ENCODE measurements at regions not wholly inside any gene's neighbourhood (a gene's known extent, or its start where the extent isn't known, plus 50 kb on each side); places are given as distances from the start of the nearest gene placed in this dataset.
"Not testable (repeated sequence)": the region's sequence is repeated elsewhere in the genome, so short reads cannot be mapped to it uniquely, and the experiment has no call there.

DNA sequence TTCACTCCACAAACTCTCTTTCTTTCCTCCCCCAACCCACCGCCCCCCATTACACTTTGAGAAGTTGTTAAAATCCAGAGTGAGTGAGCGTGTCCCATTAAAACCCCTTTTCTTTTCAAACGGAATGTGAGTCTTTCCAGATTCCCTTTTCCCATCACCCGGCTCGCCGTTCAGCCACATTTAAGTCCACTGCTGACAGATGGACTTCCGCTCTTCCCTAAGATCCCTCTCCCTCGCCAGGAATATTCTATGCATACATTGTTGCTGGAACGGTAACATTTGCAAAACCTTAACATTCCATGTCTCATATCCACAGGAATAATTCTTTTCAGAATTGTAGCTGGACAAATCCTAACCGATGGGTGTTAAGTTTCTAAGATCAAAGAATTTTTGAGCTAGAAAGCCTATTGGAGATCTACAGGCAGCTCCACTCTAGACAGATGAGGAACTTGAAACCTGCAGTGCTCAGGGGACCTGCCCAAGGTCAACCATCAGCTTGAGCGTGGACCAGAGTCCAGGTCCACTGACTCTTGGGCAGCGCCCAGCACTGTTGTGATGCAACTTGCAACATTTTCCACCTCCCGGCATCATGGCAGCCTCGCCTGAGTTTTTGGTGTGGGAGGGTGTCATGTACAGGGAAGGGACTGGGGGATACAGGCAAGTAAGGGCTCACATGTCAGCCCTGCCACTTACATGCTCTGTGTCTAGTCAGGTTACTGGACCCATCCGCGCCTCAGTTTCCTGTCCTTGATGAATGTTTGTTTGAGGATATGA, 500.1 kb downstream of the CCDC171 start:
- no peak for DNase-seq (ENCODE audit: low read depth in 4 of 4, low spot score in 3 of 4)

DNA sequence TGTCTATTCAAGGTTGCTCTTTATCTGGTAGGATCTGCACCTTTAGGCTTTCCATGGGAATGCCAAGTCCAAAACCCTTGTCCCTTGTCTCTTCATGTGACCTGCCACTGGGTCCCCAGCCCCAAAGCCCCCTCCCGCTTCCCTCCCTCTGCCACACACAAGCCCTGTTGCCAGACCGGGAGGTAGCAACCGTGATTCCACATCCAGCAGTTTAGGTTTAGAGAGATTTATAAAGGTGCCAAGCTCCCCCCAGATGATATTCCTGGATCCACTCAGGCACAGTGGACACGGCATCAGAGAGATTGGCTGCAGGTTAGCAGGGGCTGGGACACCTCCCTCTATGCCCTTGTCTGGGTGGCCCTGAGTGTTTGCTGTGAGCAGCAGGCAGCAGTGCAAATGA, 504.7 kb downstream of the CCDC171 start:
- DNase-seq (ENCODE audit: low read depth in 4 of 4, low spot score in 3 of 4) = no peak

DNA sequence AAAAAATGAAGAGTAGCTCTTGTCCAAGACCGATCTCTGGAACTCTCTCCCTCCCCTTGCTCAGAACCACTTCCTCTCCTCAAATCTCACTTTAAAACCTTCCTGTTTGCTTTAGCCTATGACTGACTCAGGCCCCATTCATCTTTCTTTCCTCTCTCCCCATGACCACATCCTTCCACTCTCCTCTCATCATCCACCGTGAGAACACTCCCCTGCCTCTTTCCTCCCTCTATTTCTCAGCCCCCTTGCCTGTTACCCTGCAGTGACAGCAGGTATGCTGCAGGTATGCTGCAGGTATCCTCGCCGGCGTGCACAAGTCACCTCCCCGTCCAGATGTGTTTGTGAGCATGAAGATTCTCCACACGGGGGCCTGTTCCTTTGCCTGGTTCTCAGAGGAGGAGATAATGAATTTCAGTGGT, 505.3 kb downstream of the CCDC171 start:
- DNase-seq (ENCODE audit: low read depth in 4 of 4, low spot score in 3 of 4) = no peak

DNA sequence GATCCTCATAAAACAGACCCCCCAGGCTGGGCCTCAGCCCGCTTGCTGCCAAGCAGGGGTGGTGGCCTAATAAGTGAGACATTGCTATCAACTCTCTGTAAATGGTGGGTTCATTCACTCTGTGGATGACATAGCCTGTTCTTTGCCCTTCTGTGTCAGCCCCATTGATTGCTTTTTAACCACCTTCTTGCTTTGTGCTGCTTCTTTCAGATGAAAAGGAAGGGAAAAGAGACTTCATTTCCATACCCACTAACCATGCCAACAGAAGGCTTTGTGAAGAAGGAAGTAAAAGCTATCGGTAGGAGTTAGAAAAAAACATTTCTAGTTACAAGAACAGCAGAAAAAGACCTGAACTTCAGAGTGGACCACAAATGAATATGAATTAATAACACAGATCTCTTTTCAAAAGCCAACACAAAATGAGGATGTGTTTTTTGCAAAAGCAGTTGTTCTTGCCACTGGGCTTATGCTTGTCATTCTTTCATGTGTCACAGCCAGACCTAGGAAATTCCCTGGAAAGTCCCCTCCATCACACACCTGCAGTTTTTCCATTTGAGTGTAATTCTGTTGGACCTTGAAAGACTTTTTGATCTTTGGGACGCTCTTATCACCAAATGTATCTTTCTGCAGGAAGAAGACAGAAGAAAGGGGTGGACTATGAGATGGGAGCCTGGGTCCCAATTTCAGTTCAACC, 507.7 kb downstream of the CCDC171 start:
- no peak for DNase-seq (ENCODE audit: low read depth in 4 of 4, low spot score in 3 of 4)

- no peak for DNase-seq (ENCODE audit: low read depth in 4 of 4, low spot score in 3 of 4)
Measured at GRCh38 chr9:16062542-16063240, 509.8 kb downstream of the CCDC171 start.

DNA sequence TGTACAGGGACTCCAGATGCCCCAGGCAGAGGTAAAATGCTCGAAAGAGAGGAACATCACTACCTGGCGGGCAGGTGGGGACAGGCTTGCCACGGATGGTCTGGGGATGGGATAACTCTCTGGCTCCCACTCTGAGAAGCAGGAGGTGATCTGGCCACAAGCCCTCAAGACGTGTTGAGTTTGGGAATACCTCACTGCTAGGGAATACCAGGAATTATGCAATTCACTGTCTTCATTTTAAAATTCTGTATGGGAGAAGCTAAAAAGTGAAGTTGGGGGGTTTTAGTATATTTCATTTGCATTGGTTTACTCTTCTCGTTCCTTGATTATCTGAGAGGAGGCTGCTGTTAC, 510.4 kb downstream of the CCDC171 start:
- DNase-seq (ENCODE audit: low read depth in 4 of 4, low spot score in 3 of 4) = no peak

DNA sequence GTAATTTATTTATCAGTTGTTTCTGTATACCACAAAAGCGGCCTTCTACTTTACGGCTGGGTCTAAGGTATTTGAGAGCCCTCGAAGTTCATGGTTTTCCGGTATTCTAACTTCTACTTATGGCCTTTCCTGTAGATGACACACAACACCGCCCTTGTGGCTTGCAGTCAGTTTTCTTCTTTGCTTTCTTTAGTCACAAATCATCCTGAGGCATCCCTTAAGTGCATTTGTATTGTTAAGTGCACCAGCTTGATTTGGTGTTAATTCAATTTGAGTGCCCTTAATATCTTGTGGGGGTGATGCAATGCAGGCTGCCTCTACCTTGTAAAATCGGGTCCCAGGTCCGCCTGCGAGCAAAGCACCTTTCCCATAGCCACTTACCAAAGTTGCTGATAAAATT, 511.9 kb downstream of the CCDC171 start:
- no peak for DNase-seq (ENCODE audit: low read depth in 4 of 4, low spot score in 3 of 4)

DNA sequence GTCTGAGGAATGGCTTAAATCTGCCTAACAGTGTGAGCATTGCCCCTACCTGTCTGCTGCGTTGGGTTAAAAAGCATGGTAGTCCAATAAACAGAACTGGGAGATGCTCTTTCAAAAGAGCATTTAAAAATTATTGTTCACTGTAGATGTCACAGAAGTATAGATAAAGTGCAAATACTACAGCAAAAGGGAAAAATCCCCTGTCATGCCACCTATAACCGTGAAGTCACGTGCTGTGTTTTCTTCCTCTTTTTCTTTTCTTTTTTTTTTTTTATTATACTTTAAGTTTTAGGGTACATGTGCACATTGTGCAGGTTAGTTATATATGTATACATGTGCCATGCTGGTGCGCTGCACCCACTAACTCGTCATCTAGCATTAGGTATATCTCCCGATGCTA, 513.4 kb downstream of the CCDC171 start:
- DNase-seq (ENCODE audit: low read depth in 4 of 4, low spot score in 3 of 4) = not testable (repeated sequence)

DNA sequence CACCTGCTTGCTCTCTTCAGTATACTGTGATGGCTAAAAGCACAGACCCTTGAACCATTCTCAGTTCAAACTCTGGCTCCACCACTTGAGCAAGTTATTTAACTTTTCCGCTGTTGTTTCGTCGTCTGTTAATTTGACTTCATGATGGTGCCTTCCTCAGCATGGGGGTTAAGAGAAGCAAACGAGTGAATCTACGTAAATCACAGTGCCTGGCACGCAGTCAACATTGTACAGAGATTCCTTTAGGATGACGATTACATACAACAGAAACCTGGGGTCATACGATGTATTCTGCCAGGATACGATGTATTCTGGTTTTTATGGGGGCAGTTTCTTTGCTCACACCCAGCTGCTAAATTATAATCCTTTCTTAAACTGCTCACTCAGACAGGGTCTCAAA, 515.6 kb downstream of the CCDC171 start:
- no peak for DNase-seq (ENCODE audit: low read depth in 4 of 4, low spot score in 3 of 4)

- no peak for DNase-seq (ENCODE audit: low read depth in 4 of 4, low spot score in 3 of 4)
Measured at GRCh38 chr9:16069249-16069648, 516.4 kb downstream of the CCDC171 start.

GRCh38 chr9:16069671-16070454, 517.0 kb downstream of the CCDC171 start:
- DNase-seq (ENCODE audit: low read depth in 4 of 4, low spot score in 3 of 4) = no peak

GRCh38 chr9:16070455-16071145, 517.8 kb downstream of the CCDC171 start:
- no peak for DNase-seq (ENCODE audit: low read depth in 4 of 4, low spot score in 3 of 4)

DNA sequence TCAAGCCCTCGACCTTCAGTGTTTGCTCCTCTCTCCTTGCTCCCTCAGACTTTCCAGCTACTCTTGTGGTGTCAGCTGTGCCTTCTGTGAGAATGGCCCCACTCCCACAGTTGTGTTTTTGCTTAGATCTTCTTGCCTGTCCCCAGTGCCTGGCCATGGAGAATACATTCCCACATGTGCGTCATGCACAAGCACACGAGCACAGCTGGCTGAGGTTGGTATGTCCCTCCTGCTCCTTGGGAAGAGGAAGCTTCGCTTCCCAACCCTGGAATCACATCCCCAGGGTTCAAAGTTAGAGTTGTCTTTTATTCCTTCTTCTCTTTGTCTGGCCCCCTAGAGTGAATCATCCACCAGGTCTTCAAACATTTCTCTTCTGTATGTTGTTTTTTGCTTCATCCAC, 518.6 kb downstream of the CCDC171 start:
- no peak for DNase-seq (ENCODE audit: low read depth in 4 of 4, low spot score in 3 of 4)

DNA sequence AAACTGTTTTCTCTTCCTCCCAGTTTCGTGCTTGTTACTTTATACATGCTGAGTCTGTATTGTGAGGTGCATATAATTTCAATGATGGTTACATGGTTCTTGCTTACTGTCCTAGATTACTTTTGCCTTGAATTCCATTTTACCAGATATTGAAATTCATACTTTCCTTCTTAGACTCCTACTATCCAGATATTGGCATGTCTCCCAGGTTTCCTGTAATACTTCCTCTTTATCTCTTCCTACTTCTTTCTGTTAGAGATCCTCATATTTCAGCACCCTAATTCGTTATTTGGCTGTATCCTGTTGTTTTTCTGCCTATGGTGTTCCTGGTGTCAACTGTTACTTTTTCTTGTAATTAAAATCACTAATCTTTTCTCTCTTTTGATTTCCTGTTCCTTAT, 522.1 kb downstream of the CCDC171 start:
- no peak for DNase-seq (ENCODE audit: low read depth in 4 of 4, low spot score in 3 of 4)

DNA sequence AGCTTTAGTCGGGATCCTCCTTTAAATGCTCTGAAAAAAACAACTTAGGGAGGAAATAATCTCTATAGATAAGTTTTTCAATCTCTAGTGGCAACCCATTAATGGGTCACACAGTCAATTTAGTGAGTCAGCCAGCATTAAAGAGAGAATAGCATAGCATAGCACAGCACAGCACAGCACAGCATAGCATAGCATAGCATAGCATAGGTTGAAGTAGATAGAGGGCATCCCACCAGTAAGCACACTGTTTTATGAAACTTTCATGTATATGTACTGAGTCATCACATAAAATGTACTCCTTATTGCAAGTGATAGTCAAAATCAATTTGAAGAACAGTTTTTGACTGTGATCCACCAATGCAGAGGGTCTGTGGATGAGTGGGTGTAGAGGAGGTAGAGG, 522.9 kb downstream of the CCDC171 start:
- no peak for DNase-seq (ENCODE audit: low read depth in 4 of 4, low spot score in 3 of 4)

GRCh38 chr9:16076511-16076910, 523.7 kb downstream of the CCDC171 start:
- no peak for DNase-seq (ENCODE audit: low read depth in 4 of 4, low spot score in 3 of 4)

- no peak for DNase-seq (ENCODE audit: low read depth in 4 of 4, low spot score in 3 of 4)
Measured at GRCh38 chr9:16082796-16083195, 530.0 kb downstream of the CCDC171 start.

GRCh38 chr9:16085167-16085726, 532.4 kb downstream of the CCDC171 start:
- DNase-seq (ENCODE audit: low read depth in 4 of 4, low spot score in 3 of 4) = no peak

DNA sequence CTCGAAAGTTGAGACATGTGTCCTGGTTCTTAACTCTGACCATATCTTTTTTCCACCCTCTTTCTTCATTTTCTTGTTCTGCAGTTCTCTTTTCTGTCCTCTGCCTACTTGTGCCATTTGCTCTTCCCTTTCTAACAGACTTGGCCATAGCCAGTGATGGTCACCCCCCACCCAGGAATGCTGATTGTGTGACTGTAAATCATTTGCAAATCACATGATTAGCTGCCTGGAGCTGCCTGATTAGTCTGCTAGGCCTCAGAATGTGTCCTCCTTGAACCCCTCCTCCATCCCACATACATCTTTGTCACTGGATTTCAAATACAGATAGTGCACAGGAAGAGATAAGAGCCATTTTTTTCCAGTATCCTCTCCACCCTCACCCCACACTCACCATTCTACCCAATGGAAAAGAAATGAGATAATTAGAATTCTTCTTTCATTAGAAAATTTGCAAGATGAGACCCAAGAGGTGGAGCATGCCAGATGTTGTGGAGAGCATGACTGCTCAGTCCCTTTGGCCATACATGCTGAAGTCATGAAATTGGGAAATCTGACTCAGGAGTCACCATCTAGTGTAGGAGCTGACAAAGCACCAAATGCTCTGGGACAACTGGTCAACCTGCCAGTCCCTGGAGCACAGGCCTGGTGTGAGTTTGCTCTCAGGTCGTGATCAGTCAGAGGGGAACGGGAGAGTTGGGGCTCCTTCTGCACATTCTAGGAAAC, 538.2 kb downstream of the CCDC171 start:
- DNase-seq (ENCODE audit: low read depth in 4 of 4, low spot score in 3 of 4) = no peak
